GM18520 (cell line): ENCODE measurements at regions not wholly inside any gene's neighbourhood (a gene's known extent, or its start where the extent isn't known, plus 50 kb on each side); places are given as distances from the start of the nearest gene placed in this dataset.

ENCODE experiments used
- ATAC-seq: cut with Tn5 transposase; IDR thresholded peaks from one replicate; pipeline ENCODE4 v1.9.1; 2021; ENCODE audit not compliant: unreplicated experiment

DNA sequence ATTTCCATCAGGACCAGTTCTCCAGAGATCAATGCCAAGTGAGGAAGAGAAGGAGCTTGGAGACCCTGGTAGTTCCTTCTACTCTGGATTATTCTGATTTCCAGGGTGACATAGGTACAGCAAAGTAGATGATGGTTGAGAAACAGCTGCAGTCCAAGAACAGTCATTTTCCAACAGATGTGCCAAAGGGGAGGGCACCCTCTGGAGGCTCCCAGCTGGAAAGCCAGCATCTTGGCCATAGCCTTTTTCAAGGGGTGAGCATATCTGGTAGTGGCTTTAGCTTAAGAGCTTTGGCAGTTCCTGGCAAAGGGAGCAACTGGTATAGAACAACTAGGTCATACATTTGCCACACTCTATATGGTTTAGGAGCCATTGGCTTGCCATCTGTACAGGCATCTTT is 492.7 kb downstream of the RASEF start:
- no peak for ATAC-seq

DNA sequence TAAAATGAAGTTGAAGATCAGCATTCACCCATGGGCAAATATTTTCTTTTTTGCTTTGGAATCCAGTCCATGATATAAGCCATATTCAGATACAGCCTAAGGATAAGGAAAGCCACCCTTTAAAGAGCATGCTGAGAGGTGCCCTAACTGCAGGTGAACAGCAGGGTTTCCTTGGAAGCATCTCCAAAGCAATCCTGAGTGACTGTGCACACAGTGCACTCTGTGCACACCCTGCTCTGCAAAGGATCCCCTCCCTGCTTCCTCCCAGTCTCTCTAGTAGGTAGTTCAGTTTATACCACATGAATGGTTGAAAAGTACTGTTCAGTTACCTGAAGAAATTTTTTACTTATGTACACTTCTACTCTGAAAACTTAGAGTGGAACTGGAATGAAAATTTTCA is 491.4 kb downstream of the RASEF start:
- ATAC-seq = no peak

DNA sequence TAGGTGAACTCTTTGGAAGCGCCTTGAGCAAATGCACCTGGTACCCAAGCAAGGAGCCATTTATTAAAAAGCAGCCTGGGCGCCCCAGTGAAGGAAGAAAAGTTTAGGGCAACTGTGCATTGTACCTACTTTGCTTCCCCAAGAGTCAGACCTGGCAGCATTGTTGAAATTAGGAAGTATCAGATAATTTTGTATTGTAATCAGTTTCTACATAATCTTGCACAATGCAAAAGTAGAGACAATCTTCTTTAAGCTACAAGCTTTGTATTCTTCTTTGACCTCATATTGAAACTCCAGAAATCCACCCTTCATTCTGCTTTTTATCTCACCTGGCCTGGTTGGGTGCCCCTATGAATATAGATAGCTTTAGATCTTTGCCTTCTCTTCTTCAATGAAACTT is 490.8 kb downstream of the RASEF start:
- ATAC-seq = no peak

DNA sequence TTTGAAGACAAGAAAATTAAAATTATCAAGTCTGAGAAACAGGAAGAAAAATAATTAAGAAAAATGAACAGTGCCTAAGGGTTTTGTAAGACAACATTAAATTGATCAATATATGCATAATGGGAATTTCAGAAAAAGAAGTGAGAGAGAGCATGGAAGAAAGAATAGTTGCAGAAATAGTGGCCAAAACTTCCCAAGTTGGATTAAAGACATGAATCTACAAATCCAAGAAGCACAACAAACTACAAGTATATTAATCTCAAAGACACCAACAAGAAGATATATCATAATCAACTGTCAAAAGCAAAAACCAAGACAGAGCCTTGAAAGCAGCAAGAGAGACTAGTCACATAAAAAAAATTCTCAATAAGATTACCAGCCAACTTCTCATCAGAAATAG is 488.0 kb downstream of the RASEF start:
- no peak for ATAC-seq

DNA sequence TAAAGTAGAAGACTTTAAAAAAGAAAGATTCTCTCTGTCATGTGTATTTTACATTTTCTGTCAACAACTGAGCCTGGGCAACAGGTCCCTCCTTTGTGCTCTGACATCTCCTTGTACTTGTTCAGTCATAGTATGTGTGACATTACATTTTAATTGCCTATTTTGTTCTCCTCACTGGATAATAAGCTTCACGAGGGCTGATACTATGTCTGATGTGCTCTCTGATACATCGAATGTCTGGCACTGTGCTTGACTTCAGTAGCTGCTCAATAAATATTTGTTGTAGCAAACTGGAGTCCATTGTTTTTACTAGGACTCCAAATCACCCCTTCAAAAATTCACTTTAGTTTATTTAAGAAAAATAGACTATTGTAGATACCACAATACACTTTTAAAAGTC is 482.0 kb downstream of the RASEF start:
- no peak for ATAC-seq

DNA sequence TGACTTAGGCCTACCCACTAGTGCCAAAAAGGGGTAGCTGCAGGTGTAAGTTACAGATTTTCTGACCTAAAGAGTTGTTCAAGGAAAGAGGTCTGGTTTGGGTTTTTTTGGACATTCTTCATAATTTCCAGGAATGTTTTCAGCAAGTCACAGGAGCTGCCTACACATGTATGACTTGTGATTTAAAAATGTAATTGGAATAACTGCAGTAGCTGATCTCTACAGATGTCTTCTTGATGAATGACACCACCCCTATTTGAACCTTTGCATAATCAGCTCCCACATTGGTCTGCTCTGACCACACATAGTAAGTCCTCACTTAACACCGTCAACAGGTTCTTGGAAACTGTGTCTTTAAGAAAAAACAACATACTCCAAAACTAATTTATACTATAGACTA is 481.4 kb downstream of the RASEF start:
- ATAC-seq = no peak

DNA sequence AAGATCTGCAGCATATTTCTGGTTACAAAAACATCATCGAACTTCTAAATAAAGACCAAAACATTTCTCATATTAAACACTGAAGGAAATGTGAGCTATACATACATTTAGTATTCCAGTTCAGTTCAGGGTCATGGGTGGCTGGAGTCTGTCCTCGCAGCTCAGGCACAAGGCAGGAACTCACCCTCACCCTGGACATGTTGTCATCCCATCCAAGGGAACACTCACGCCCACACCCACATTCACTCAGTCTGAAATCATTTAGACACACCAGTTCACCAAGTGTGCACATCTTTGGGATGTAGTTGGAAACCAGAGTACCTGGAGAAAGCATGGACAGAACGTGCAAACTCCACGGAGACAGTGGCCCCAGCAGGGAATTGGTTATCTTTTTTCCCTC is 481.0 kb downstream of the RASEF start:
- ATAC-seq = no peak

DNA sequence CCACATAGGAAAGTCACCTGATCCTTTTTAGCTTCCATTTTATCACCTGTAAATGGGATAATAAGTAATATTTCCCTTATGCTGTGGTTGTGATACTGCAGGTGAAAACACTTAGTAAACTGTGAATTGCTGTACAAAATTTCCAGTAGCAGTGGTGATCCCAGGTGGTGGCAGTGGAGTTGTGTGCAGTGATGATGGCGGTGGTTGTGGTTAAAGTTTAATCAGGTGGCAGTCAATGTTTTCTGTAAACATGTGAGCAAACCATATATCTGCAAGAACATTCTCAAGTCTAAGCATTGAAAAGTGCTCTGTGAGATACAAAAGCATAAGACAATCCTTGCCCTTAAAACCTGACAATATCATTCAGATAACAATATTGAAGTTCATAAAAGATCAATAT is 480.2 kb downstream of the RASEF start:
- no peak for ATAC-seq

DNA sequence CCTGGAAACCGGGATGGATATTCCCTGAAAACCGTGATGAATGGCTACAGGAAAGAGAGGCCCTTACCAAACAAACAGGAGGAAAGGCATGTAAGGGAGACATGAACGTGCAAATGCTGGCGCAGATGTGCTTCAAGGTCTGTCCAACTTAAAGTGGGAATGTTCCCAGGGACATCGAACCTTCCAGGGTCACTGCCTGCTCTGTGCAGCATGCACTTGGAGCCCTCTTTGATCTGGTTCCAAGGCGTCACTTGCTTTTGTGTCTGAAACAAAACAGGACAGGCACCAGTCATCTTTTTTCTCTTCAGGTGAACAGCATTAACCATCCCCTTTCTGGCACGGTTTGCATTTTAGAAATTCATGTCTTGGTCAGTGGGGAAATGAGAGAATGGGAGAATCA is 479.4 kb downstream of the RASEF start:
- ATAC-seq = no peak

DNA sequence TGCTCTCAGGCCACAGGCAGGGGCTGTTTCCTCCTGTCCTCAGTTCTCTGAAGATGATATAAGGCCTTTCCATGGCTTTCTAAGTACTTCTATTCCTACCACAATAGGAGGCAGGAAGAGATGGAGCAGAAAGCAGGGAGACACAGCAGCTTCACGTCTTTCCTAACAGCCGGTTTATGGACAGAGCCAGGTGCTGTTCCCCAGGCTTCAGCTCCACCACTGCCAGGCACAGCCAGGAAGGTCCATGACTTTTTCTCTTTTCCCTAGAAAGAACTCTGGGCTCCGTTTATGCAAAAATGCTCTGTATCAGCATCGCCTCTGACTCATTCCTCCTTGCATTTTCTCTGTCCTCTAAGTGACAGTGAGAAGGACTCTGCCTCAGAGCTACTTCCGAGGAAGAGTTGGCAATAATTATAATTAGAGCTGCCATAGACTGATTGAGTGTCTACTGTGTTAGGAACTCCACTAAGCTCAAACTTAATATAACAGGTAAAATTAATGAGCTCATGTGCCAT is 478.5 kb downstream of the RASEF start:
- ATAC-seq = no peak

DNA sequence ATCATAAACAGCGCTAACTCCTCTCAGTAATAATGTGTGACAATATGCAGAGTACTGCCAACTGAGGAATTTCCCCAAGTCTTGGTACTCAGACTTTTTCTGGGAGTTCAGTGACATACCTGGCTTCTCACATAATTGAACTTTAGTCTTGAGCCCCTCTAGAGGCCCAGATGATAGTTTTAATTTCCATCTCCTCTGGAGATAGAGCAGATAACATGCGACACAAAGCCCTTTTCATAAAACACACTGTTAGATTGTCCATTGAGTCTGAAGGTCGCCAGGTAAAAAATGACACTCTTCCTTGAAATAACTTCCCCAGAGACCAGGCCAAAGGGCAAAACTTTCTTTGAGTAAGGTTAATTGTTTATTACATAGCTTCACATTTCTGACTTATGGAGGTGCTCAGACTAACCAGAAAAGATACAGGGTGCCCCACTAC is 476.0 kb downstream of the RASEF start:
- ATAC-seq = no peak

DNA sequence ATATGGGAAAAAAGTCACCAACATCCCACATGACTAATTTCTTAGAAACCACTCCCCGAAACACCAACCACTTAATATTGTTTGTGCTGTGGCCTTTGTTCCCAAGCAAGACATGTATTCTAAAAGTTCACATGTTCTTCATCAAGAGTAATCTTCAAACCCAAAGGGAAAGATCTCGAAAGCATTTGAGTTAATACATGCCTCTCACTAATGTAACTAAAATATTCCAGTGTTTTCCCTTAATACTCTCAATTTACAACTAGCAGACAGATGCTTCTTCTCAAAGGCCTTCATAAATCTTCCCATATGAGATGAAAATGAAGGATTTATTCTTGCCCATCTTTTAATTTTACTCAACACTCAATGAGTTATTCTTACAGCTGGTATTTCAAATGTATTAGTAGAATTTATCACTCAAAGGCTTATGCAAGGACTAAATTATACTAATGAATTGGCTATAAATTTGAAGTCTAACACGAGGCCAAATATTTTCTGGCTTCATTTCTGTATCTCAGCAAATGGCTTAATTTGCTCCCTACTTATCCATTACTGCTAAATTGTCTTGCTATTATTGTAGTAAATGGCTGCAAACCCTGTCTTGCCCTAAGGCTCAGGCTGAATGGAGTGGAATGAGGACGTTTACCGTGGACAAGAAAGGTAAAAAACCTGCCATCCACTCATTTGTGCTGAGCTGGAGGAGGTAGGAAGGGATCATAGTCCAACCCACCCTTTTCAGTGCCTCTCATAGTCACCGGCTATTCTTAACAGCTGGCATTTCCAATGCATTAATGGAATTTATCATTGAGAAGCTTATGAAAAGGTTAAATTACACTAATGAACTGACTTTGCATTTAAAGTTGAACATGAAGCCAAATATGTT is 474.4 kb downstream of the RASEF start:
- ATAC-seq = no peak

DNA sequence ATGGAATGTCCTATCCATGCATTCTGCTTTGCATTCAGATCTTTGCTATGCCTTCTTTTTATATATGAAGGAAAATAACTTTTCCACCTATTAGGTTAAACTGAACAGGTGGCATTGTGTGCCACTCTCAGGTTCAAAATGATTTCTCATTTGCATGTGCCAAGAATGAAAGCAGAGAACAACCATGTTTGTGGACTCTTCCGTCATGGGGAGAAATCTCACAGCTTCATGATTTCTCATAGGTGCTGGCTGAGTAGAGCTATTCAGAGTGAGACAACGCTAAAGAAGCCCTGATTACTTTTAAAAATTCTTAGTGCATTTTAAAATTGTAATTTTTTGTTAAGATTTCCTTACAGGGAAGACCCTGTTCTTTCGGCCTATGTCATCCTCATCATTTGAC is 472.1 kb downstream of the RASEF start:
- ATAC-seq = no peak

DNA sequence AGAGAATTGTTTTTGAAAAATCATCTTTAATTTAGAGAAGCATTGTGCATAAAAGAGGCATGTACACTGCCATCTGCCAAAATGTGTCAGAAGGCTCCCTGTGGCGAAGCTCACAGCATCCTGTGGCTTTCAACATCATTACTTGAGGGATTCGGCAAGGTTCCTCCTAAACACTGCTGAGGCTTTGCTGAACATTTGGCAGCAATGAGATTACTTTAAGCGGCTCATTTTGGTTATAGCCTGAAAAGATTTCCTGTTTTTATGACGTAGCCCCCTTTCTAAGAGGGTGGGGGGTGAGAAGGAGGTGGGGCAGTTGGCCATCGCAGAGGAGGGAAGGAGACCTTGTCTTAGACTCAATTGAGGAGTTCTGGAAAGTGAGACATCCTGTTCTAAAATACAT is 469.4 kb downstream of the RASEF start:
- no peak for ATAC-seq

DNA sequence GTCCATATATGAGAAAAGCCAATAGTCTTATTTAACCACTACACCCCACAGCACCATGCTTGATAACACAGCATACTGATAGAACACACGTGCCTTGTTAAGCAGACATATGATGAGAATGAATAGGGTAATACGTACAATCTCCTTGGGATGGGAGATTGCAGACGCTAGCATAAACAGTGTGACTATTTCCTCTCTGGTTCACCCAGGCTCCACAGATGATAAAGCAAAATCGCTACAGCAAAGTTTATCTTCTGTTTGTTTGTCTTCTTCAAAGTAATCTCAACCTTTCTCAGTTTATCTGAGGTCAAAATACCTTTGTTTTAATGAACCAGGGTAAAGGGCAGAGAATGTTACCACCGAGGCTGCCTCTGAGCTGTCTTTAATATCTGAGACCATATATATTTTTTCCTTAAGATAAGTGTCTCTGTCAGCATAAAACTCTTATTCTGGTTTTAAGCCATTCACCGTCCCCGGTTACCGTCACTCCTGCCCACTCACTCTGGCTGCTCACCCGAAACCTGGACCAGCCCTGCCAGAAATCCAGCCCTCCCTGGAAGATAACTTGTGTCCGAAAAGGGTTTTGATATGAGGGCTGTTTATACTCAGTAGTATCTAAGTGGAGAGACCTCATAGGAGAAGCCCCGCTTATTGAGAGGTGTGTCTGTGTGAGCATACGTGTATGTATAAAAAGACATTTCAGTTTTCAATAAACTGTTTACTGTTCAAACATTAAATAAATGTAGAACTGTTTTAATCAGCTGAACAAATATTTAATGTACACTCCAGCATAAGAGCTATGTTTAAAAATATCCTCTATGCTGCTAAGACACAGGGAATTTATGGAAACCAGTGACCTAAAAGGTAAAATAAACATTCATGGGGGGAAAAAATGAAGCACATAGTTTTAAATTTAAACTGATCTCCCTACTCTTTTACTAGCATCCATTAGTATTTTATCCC is 465.4 kb downstream of the RASEF start:
- no peak for ATAC-seq

DNA sequence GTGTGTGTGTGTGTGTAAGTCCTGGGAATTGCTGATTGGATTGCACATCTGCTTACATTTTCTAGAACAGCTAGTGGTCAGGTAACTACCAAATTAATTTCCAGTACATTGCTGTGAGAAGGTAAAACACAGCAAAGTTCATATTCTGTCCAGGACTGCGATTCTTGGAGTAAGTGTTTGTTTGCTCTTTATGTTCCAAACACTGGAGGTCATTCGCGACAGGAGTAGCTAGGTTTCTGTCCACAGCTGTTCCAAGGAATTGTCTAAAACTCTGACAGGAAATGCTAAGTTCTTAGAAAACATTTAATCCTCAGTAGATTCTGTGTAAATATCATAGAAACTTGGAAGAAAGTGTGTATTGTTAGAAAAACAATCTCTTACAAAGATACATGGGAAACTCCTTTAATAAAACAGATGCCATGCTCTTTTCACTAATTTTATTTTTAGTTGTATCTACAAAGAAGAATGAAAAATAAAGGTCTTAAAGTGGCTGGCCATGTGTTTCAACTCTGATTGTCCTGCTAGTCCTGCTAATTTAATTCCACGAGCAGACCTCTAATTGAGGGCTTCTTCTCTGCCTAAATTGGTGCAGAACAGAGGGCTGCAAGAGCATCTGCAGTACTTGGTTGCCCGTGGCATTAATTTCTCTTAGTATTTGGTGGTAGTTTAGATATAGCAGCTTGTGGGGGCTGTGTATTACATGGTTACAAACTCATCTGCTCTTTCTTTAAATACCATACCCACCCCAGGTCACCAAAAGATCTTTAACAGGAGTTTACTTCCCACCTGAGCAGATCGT is 464.5 kb downstream of the RASEF start:
- no peak for ATAC-seq

DNA sequence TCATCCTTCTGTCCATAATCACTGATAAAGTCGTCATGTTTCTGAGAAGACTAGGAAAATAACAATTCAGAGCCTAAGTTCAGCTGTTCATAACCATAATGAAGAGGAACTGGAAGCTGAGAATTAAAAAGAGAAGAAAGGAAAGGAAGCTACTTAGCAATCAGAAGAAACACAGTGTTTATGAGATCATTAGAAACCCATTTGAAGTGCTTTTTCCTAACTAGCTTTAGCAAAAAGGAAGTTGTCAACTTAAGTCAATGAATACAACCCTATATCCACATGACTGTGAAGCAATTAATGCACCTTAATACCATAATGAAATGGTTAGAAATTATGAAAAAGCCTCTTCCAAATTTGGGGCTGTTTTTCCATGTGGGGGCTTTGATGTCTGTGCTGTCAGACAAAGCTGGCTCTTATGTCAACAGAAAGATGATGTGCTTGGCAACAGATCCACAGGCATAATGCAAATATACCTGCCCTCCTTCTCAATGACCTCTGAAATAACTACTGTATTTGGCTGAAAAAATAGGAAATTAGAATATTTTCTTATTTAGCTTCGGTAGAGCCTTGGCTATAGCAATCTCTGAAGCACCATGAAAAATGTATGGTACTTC is 463.5 kb downstream of the RASEF start:
- no peak for ATAC-seq

DNA sequence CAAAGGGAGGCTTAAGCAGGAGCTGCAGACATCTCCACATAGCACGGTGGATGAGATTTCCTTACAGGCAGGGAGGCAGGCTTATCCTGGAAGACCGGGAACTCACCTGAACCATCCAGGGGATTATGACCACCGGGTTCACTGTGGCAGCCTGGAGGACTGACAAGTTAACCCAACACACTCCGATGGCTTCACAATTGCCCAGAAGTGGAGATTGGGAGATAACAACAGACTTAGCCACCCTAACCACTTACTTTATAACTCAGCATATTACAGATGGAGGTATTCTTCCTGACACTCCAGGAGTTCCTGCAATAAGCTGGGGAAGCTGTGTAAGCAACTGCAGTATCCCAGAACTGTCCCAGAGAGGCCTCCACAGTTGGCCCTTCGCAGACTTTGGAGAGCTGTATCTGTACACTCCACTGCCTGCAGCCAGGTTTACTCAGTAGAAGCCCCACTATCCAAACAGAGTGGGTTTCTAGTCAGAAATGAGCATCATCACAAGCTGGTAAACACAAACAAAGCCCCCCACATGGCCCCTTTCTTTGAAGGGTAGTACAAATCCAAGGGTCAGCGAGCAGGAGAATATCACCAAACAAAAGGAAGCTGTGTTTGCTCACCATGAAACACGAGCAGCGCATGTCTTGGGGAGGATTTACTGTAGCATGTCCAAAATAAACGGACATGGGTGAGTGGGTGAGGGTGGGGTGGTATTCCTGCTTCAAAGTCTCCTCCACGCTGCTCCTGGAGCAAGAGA is 462.2 kb downstream of the RASEF start:
- no peak for ATAC-seq

DNA sequence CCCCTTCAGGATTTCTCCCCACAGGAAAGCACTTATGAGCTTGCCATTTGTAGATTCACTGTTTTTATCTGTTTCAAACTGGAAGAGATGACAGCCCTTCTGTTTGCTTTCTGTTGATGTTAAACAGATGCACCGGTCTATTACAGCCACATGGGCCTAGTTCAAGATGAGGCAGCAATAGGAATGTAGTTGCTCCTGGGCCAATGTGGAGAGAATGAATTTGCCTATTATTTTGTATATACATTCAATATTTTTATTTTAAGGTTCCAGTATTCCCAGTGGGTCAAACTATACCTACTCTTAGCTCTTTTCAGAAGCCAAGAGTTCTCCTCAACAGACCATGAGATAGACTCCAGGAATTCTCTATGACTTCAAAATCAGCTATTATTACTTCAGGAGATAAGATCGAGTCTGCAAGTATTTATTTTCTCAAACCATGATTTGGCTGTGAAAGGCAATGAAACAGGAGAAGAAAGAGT is 461.6 kb downstream of the RASEF start:
- no peak for ATAC-seq
